ENCODE measurements at regions not wholly inside any gene's neighbourhood (a gene's known extent, or its start where the extent isn't known, plus 50 kb on each side); places are given as distances from the start of the nearest gene placed in this dataset.
A peak's percentile ranks its signal among the peaks of the same experiment; 100 is the strongest.
"Not testable (repeated sequence)": the region's sequence is repeated elsewhere in the genome, so short reads cannot be mapped to it uniquely, and the experiment has no call there.

GRCh38 chr2:155879900-155880299 is 452.6 kb downstream of the NR4A2 start:
- not testable (repeated sequence) for DNase-seq

GRCh38 chr2:155872396-155872795 is 460.1 kb downstream of the NR4A2 start:
- no peak for DNase-seq

- no peak for DNase-seq
These were observed 460.6 kb downstream of the NR4A2 start for GRCh38 chr2:155871940-155872339.

- DNase-seq: no peak
These were observed 465.0 kb downstream of the NR4A2 start for GRCh38 chr2:155867564-155867963.

- no peak for DNase-seq
These were observed 466.0 kb downstream of the NR4A2 start for GRCh38 chr2:155866477-155866876.

- DNase-seq: no peak
These were observed 480.4 kb downstream of the NR4A2 start for GRCh38 chr2:155852156-155852555.

GRCh38 chr2:155846259-155846658 is 486.3 kb downstream of the NR4A2 start:
- no peak for DNase-seq

GRCh38 chr2:155844461-155844860 is 488.1 kb downstream of the NR4A2 start:
- no peak for DNase-seq

- no peak for DNase-seq
These were observed 490.4 kb downstream of the NR4A2 start for GRCh38 chr2:155842103-155842502.

GRCh38 chr2:155841442-155841841 is 491.1 kb downstream of the NR4A2 start:
- no peak for DNase-seq

GRCh38 chr2:155840661-155841060 is 491.9 kb downstream of the NR4A2 start:
- no peak for DNase-seq

GRCh38 chr2:155839991-155840390 is 492.5 kb downstream of the NR4A2 start:
- no peak for DNase-seq

GRCh38 chr2:155839436-155839835 is 493.1 kb downstream of the NR4A2 start:
- DNase-seq: no peak

GRCh38 chr2:155836439-155836838 is 496.1 kb downstream of the NR4A2 start:
- DNase-seq: no peak

GRCh38 chr2:155830817-155831579 is 501.5 kb downstream of the NR4A2 start:
- DNase-seq: peak in 1 of 2 experiments; percentile 2

GRCh38 chr2:155830351-155830750 is 502.2 kb downstream of the NR4A2 start:
- DNase-seq: peak in 1 of 2 experiments; percentile 22

GRCh38 chr2:155825876-155826275 is 506.6 kb downstream of the NR4A2 start:
- DNase-seq: no peak

- peak in 1 of 2 experiments; percentile 23 for DNase-seq
These were observed 516.7 kb downstream of the NR4A2 start for GRCh38 chr2:155815851-155816250.

- no peak for DNase-seq
These were observed 517.2 kb downstream of the NR4A2 start for GRCh38 chr2:155815275-155815674.

- DNase-seq: no peak
These were observed 522.1 kb downstream of the NR4A2 start for GRCh38 chr2:155810411-155810810.

GRCh38 chr2:155802888-155803287 is 529.6 kb downstream of the NR4A2 start:
- no peak for DNase-seq

- no peak for DNase-seq
These were observed 539.9 kb downstream of the NR4A2 start for GRCh38 chr2:155792666-155793065.

- DNase-seq: no peak
These were observed 562.0 kb downstream of the NR4A2 start for GRCh38 chr2:155770516-155770915.

GRCh38 chr2:155766342-155767115 is 566.0 kb downstream of the NR4A2 start:
- DNase-seq: no peak
